OCI-LY7 (cell line): ENCODE measurements at regions not wholly inside any gene's neighbourhood (a gene's known extent, or its start where the extent isn't known, plus 50 kb on each side); places are given as distances from the start of the nearest gene placed in this dataset.
"Not testable (repeated sequence)": the region's sequence is repeated elsewhere in the genome, so short reads cannot be mapped to it uniquely, and the experiment has no call there.

ENCODE experiments used
- CTCF ChIP-seq: fragments of 200-600 bp; sonication (generic); conservative IDR thresholded peaks from 2 replicates; pipeline ENCODE4 v1.5.1; 2014; ENCODE audit warnings: mild to moderate bottlenecking, antibody characterized with exemption, low read length, moderate library complexity, mixed read lengths
- EZH2phosphoT487 ChIP-seq: fragments of 200-600 bp; sonication (generic); IDR thresholded peaks from 2 replicates; pipeline ENCODE4 v1.6.1; 2018; ENCODE audit warnings: low read depth, borderline replicate concordance, mild to moderate bottlenecking, mixed run types, antibody characterized with exemption, low read length, moderate library complexity, mixed read lengths

- TF ChIP-seq CTCF, EZH2phosphoT487: not testable (repeated sequence)
Observed at GRCh38 chr15:83335542-83335941, 51.1 kb upstream of the BNC1 start.
